HL-60 (cell line): ENCODE measurements at regions not wholly inside any gene's neighbourhood (a gene's known extent, or its start where the extent isn't known, plus 50 kb on each side); places are given as distances from the start of the nearest gene placed in this dataset.

Experiments used
- GABPA ChIP-seq: IDR thresholded peaks from 2 replicates; pipeline ENCODE4 v1.6.1; 2012; ENCODE audit warnings: low read depth
- POLR2AphosphoS5 ChIP-seq: IDR thresholded peaks from 2 replicates; pipeline ENCODE4 v1.6.1; 2012; ENCODE audit warnings: low read depth
- REST ChIP-seq: IDR thresholded peaks from 2 replicates; pipeline ENCODE4 v1.6.1; 2012; ENCODE audit warnings: low read depth; ENCODE audit not compliant: insufficient replicate concordance
- TF ChIP-seq, protein P1 (sequence below): IDR thresholded peaks from one replicate; pipeline ENCODE4 v1.5.1; 2011; ENCODE audit warnings: low read length, control low read depth, inconsistent platforms; ENCODE audit not compliant: insufficient read depth

- TF ChIP-seq, protein P1, sequence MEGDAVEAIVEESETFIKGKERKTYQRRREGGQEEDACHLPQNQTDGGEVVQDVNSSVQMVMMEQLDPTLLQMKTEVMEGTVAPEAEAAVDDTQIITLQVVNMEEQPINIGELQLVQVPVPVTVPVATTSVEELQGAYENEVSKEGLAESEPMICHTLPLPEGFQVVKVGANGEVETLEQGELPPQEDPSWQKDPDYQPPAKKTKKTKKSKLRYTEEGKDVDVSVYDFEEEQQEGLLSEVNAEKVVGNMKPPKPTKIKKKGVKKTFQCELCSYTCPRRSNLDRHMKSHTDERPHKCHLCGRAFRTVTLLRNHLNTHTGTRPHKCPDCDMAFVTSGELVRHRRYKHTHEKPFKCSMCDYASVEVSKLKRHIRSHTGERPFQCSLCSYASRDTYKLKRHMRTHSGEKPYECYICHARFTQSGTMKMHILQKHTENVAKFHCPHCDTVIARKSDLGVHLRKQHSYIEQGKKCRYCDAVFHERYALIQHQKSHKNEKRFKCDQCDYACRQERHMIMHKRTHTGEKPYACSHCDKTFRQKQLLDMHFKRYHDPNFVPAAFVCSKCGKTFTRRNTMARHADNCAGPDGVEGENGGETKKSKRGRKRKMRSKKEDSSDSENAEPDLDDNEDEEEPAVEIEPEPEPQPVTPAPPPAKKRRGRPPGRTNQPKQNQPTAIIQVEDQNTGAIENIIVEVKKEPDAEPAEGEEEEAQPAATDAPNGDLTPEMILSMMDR = no peak
- TF ChIP-seq POLR2AphosphoS5 (no peak), REST (no peak), GABPA (no peak)
Observed at GRCh38 chrX:69226459-69227158, 61.4 kb upstream of the PJA1 start.
